H9 (cell line): ENCODE measurements at regions not wholly inside any gene's neighbourhood (a gene's known extent, or its start where the extent isn't known, plus 50 kb on each side); places are given as distances from the start of the nearest gene placed in this dataset.

Experiments used
- DNase-seq: peaks from one replicate; pipeline ENCODE4 v3.0.0-alpha.2; 2017
- H2AFZ ChIP-seq: one replicate; pipeline ENCODE4 v1.6.1; 2013; ENCODE audit warnings: mild to moderate bottlenecking, low read length, control low read depth, moderate library complexity
- H2AK5ac ChIP-seq: 2 replicates; pipeline ENCODE4 v1.6.1; 2013; ENCODE audit warnings: low read length, control low read depth, mixed read lengths; ENCODE audit not compliant: insufficient read length
- H2BK120ac ChIP-seq: one replicate; pipeline ENCODE4 v1.6.1; 2013; ENCODE audit warnings: low read depth, mild to moderate bottlenecking, low read length, control low read depth, inconsistent platforms; ENCODE audit not compliant: poor library complexity, severe bottlenecking
- H2BK12ac ChIP-seq: 2 replicates; pipeline ENCODE4 v1.6.1; 2013; ENCODE audit warnings: low read length, control low read depth, mixed read lengths, low read depth; ENCODE audit not compliant: insufficient read length
- H2BK15ac ChIP-seq: 2 replicates; pipeline ENCODE4 v1.6.1; 2013; ENCODE audit warnings: low read depth, low read length, control low read depth
- H2BK20ac ChIP-seq: one replicate; pipeline ENCODE4 v1.6.1; 2013; ENCODE audit warnings: low read depth, mild to moderate bottlenecking, low read length, control low read depth, inconsistent platforms; ENCODE audit not compliant: poor library complexity, severe bottlenecking
- H2BK5ac ChIP-seq: 2 replicates; pipeline ENCODE4 v1.6.1; 2013; ENCODE audit warnings: low read length, control low read depth, mixed read lengths; ENCODE audit not compliant: insufficient read length
- H3K14ac ChIP-seq: 2 replicates; pipeline ENCODE4 v1.6.1; 2013; ENCODE audit warnings: low read length, control low read depth; ENCODE audit not compliant: insufficient read depth
- H3K18ac ChIP-seq: 2 replicates; pipeline ENCODE4 v1.6.1; 2013; ENCODE audit warnings: low read depth, mild to moderate bottlenecking, mixed read lengths, low read length, control low read depth; ENCODE audit not compliant: insufficient read length
- H3K23ac ChIP-seq: 2 replicates; pipeline ENCODE4 v1.6.1; 2013; ENCODE audit warnings: low read length, control low read depth, mixed read lengths, low read depth; ENCODE audit not compliant: insufficient read length
- H3K23me2 ChIP-seq: 2 replicates; pipeline ENCODE4 v1.6.1; 2013; ENCODE audit warnings: low read depth, mild to moderate bottlenecking, mixed read lengths, low read length, control low read depth; ENCODE audit not compliant: insufficient read length, poor library complexity, severe bottlenecking
- H3K27ac ChIP-seq: 2 replicates; pipeline ENCODE4 v1.5.1; 2013; ENCODE audit warnings: low read length, control low read depth, mixed read lengths, low read depth; ENCODE audit not compliant: insufficient read length
- H3K27me3 ChIP-seq: 2 replicates; pipeline ENCODE4 v1.6.1; 2013; ENCODE audit warnings: low read length, control low read depth, inconsistent platforms; ENCODE audit not compliant: insufficient read depth
- H3K4ac ChIP-seq: 2 replicates; pipeline ENCODE4 v1.6.1; 2013; ENCODE audit warnings: low read depth, mild to moderate bottlenecking, control low read depth, inconsistent platforms, low read length, moderate library complexity
- H3K4me1 ChIP-seq: 2 replicates; pipeline ENCODE4 v1.6.1; 2013; ENCODE audit warnings: low read length, control low read depth, inconsistent platforms; ENCODE audit not compliant: insufficient read depth
- H3K4me2 ChIP-seq: 2 replicates; pipeline ENCODE4 v1.6.1; 2013; ENCODE audit warnings: low read length, control low read depth, mixed read lengths; ENCODE audit not compliant: insufficient read length, insufficient read depth
- H3K56ac ChIP-seq: 2 replicates; pipeline ENCODE4 v1.6.1; 2013; ENCODE audit warnings: low read depth, mild to moderate bottlenecking, mixed read lengths, low read length, control low read depth; ENCODE audit not compliant: insufficient read length
- H3K79me1 ChIP-seq: 2 replicates; pipeline ENCODE4 v1.6.1; 2013; ENCODE audit warnings: low read depth, mild to moderate bottlenecking, moderate library complexity, low read length, control low read depth, inconsistent platforms; ENCODE audit not compliant: insufficient read depth, poor library complexity, severe bottlenecking
- H3K79me2 ChIP-seq: 2 replicates; pipeline ENCODE4 v1.6.1; 2013; ENCODE audit warnings: low read length, control low read depth, inconsistent platforms; ENCODE audit not compliant: insufficient read depth
- H3K9ac ChIP-seq: 2 replicates; pipeline ENCODE4 v1.6.1; 2013; ENCODE audit warnings: low read length, control low read depth, mixed read lengths; ENCODE audit not compliant: insufficient read length; ENCODE audit errors: extremely low read depth
- H3K9me3 ChIP-seq: one replicate; pipeline ENCODE4 v1.6.1; 2013; ENCODE audit warnings: low read depth, low read length, inconsistent platforms; ENCODE audit not compliant: control insufficient read depth
- H3T11ph ChIP-seq: one replicate; pipeline ENCODE4 v1.6.1; 2013; ENCODE audit warnings: mild to moderate bottlenecking, low read length, control low read depth, inconsistent platforms
- H4K20me1 ChIP-seq: one replicate; pipeline ENCODE4 v1.6.1; 2013; ENCODE audit not compliant: control insufficient read depth, insufficient read length, insufficient read depth
- H4K5ac ChIP-seq: 2 replicates; pipeline ENCODE4 v1.6.1; 2013; ENCODE audit warnings: low read depth, mild to moderate bottlenecking, mixed read lengths, low read length, control low read depth; ENCODE audit not compliant: insufficient read length
- H4K8ac ChIP-seq: replicated peaks from 2 replicates; pipeline ENCODE4 v1.6.1; 2013; ENCODE audit warnings: low read length, control low read depth, mixed read lengths, low read depth; ENCODE audit not compliant: insufficient read length
- H4K91ac ChIP-seq: 2 replicates; pipeline ENCODE4 v1.6.1; 2013; ENCODE audit warnings: low read depth, mild to moderate bottlenecking, moderate library complexity, mixed read lengths, low read length, control low read depth; ENCODE audit not compliant: insufficient read length
- H3K27ac Mint-ChIP-seq, 3 experiments: 2 replicates in 2 of 3; 3 replicates in 1 of 3; pipeline ENCODE4 v1.8.0; 2020 to 2021; ENCODE audit warnings: mixed read lengths in 3 of 3, mild to moderate bottlenecking in 1 of 3, moderate library complexity in 1 of 3
- H3K27me3 Mint-ChIP-seq: 2 replicates; pipeline ENCODE4 v1.8.0; 2021; ENCODE audit warnings: low read depth, mild to moderate bottlenecking, moderate library complexity, mixed read lengths
- H3K36me3 Mint-ChIP-seq, 3 experiments: 2 replicates in 2 of 3; 3 replicates in 1 of 3; pipeline ENCODE4 v1.8.0; 2020 to 2021; ENCODE audit warnings: low read depth in 3 of 3, mixed read lengths in 3 of 3; ENCODE audit not compliant: insufficient read depth in 1 of 3
- H3K4me1 Mint-ChIP-seq, 2 experiments: 2 replicates each; pipeline ENCODE4 v1.8.0; 2020; ENCODE audit warnings: mixed read lengths in 2 of 2
- H3K4me3 Mint-ChIP-seq, 2 experiments: 2 replicates in 1 of 2; 3 replicates in 1 of 2; pipeline ENCODE4 v1.8.0; 2020 to 2021; ENCODE audit warnings: mild to moderate bottlenecking in 2 of 2, mixed read lengths in 2 of 2, moderate library complexity in 1 of 2
- H3K9me3 Mint-ChIP-seq, 2 experiments: 2 replicates in 1 of 2; 3 replicates in 1 of 2; pipeline ENCODE4 v1.8.0; 2020; ENCODE audit warnings: mild to moderate bottlenecking in 2 of 2, mixed read lengths in 2 of 2, moderate library complexity in 1 of 2
- WGBS: extraction: QIAGEN DNeasy Blood & Tissue Kit; methylation state at CpG from one replicate; pipeline ENCODE4 v1.1.7; 2013; ENCODE audit warnings: missing lambda C conversion rate, low lambda C conversion rate, mixed read lengths; ENCODE audit not compliant: insufficient read length; ENCODE audit errors: extremely low coverage; 5-methylcytosine and 5-hydroxymethylcytosine counted together
- TF ChIP-seq, protein P1 (sequence below): fragments of 200-600 bp; sonication (generic); conservative IDR thresholded peaks from 3 replicates; pipeline ENCODE4 v1.8.0; 2021; ENCODE audit warnings: antibody characterized with exemption, mild to moderate bottlenecking

DNA sequence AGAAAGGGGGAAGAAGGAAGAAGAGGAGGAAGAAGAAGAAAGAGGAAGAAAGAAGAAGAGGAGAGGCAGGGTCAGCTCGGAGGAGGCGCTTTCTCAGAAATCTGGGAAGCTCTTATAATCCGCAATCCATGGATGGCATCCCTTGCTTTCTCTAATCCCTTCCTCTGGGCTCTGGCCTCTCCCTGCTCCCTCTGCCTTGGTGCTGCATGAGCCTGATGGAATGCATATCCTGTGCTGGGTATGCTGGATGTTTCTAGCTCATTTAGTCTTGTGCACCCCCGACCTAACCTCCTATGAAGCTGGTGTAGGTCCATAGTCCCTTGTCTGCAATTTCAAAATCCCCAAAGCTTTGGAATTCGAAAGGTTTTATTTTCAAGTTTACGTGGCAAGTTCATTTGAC is 94.2 kb upstream of the MYL2 start:
- Mint-ChIP-seq H3K9me3 (peaks cover 5 to 6% of the 10 kb centered on the region in 2 experiments; a peak in 4 of 5 replicates), H3K4me3 (no peak overlapping the region), H3K36me3 (peaks cover 0 to 2% (median 0%) of the 10 kb centered on the region in 3 experiments; a peak in 1 of 7 replicates), H3K27ac (no peak overlapping the region), H3K27me3 (peaks cover 42% of the 10 kb centered on the region), H3K4me1 (peaks cover 0 to 5% of the 10 kb centered on the region in 2 experiments; a peak in 2 of 4 replicates)
- Histone ChIP-seq H3T11ph (no peak overlapping the region), H3K14ac (no peak overlapping the region), H2AK5ac (no peak overlapping the region), H3K4me2 (no peak overlapping the region), H3K23ac (no peak overlapping the region), H4K8ac (no peak overlapping the region), H3K27ac (no peak overlapping the region), H3K4ac (no peak overlapping the region), H2BK5ac (no peak overlapping the region), H4K20me1 (no peaks in the 10 kb centered on the region), H4K91ac (no peak overlapping the region), H3K27me3 (no peaks in the 10 kb centered on the region), H3K9me3 (no peaks in the 10 kb centered on the region), H3K9ac (no peak overlapping the region), H3K56ac (no peak overlapping the region), H4K5ac (no peak overlapping the region), H3K79me1 (no peaks in the 10 kb centered on the region), H2BK20ac (no peak overlapping the region), H3K18ac (no peak overlapping the region), H3K23me2 (no peaks in the 10 kb centered on the region), H3K4me1 (peaks cover 3% of the 10 kb centered on the region; the same call in 1 of the 2 replicates), H2BK15ac (no peak overlapping the region), H3K79me2 (no peaks in the 10 kb centered on the region), H2BK120ac (no peak overlapping the region), H2BK12ac (no peak overlapping the region), H2AFZ (no peak overlapping the region)
- TF ChIP-seq, protein P1, sequence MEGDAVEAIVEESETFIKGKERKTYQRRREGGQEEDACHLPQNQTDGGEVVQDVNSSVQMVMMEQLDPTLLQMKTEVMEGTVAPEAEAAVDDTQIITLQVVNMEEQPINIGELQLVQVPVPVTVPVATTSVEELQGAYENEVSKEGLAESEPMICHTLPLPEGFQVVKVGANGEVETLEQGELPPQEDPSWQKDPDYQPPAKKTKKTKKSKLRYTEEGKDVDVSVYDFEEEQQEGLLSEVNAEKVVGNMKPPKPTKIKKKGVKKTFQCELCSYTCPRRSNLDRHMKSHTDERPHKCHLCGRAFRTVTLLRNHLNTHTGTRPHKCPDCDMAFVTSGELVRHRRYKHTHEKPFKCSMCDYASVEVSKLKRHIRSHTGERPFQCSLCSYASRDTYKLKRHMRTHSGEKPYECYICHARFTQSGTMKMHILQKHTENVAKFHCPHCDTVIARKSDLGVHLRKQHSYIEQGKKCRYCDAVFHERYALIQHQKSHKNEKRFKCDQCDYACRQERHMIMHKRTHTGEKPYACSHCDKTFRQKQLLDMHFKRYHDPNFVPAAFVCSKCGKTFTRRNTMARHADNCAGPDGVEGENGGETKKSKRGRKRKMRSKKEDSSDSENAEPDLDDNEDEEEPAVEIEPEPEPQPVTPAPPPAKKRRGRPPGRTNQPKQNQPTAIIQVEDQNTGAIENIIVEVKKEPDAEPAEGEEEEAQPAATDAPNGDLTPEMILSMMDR: no peak
- no CpG with 5 or more reads among the region's 6 CpGs for WGBS
- DNase-seq: no peak
